ENCODE measurements at regions not wholly inside any gene's neighbourhood (a gene's known extent, or its start where the extent isn't known, plus 50 kb on each side); places are given as distances from the start of the nearest gene placed in this dataset.

DNA sequence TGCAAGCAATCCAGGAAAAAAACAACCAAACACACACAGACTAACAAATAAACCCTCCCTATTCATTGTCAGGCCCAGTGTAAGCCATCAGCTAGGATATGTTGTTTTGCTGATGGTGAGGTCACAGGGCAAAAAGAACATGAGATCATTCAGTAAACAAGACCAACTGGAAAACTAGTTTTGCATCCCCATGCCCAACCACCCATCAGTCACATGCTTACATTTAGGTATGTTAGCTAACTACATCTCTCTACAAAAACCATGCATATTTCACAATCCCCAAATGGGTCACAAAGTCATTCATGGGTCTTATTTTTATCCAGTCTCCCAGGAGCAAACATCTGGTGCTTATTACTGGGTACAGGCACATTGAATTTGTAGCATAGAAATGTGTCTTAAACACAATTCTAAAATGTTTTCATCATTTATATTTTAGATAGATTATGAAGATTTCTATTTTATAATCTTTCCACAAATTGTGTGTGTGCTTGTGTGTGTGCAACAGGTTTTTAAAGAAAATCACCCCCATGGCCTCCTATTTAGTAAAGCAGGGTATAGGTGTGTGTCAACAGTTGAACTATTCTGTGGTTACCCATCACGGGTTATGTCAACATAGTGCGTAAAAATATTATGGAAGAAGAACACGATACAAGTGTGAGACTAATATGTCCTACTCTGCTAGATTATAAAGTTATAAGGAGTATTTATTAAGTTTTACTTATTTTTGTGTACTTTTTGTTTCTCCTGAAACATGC, 103.8 kb upstream of the AKR1E2 start:
- peaks cover 8% of the 10 kb centered on the region for H3K4me1 ChIP-seq (ENCODE audit: insufficient read depth, low read length)
- no peaks in the 10 kb centered on the region for H3K9me3 Mint-ChIP-seq (ENCODE audit: unreplicated experiment)
- peaks cover 17% of the 10 kb centered on the region for H3K4me1 Mint-ChIP-seq (ENCODE audit: low read depth, unreplicated experiment)
- H3K27ac ChIP-seq (ENCODE audit: low read depth, low read length) = no peak overlapping the region
- H3K27me3 Mint-ChIP-seq (ENCODE audit: low read depth, unreplicated experiment) = no peaks in the 10 kb centered on the region
- H3K9ac ChIP-seq (ENCODE audit: low read length) = no peak overlapping the region
- no peaks in the 10 kb centered on the region for H3K9me3 ChIP-seq (ENCODE audit: insufficient read depth, low read depth, low read length)
- H3K79me2 ChIP-seq (ENCODE audit: insufficient read depth, low read length) = no peaks in the 10 kb centered on the region
- H3K27me3 ChIP-seq (ENCODE audit: insufficient read depth, low read length) = no peaks in the 10 kb centered on the region
- H3K4me3 Mint-ChIP-seq (ENCODE audit: unreplicated experiment) = no peak overlapping the region
- H3K36me3 Mint-ChIP-seq (ENCODE audit: low read depth, unreplicated experiment) = no peaks in the 10 kb centered on the region
- H4K20me1 ChIP-seq (ENCODE audit: insufficient read depth, low read length) = no peaks in the 10 kb centered on the region
- H3K4me2 ChIP-seq (ENCODE audit: low read length) = no peak overlapping the region
- FAIRE-seq (peak; percentile 20), DNase-seq (ENCODE audit: low read depth) (no peak)
- TF ChIP-seq CTCF (IDR thresholded peaks at IDR 0.05; ENCODE audit: insufficient read depth, low read depth, low read length) (no peak), EZH2 (IDR thresholded peaks at IDR 0.05; ENCODE audit: insufficient read depth, low read length) (no peak)
- no peaks in the 10 kb centered on the region for H3K36me3 ChIP-seq (ENCODE audit: insufficient read depth, low read length)
- no peak overlapping the region for H3K4me3 ChIP-seq (ENCODE audit: insufficient read depth, low read depth, low read length)
- no peak overlapping the region for H3K27ac Mint-ChIP-seq (ENCODE audit: unreplicated experiment)
- no peak overlapping the region for H2AFZ ChIP-seq (ENCODE audit: low read depth, low read length)

DNA sequence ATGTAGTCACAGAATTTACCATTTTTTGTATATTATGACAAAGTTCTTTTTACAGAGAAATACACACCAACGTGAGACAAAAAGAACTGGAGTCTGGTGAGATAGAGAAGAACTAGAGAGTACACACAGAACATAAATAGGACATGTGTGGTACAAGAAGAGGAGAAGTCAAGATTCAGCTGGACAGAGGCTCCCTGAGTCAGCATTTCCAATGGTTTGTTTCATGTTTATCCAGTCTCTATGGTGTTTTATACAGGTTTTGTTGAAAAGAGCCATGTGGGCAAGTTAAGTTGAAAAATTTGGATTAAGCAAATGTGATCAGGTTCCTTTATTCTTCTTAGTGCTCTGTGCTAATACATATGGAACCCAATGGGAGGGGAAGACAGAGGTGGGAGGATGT, 105.5 kb upstream of the AKR1E2 start:
- FAIRE-seq = no peak
- H3K4me1 ChIP-seq (ENCODE audit: insufficient read depth, low read length) = peaks cover under 1% of the 10 kb centered on the region
- Mint-ChIP-seq H3K4me3 (ENCODE audit: unreplicated experiment) (no peak overlapping the region), H3K9me3 (ENCODE audit: unreplicated experiment) (no peaks in the 10 kb centered on the region), H3K36me3 (ENCODE audit: low read depth, unreplicated experiment) (no peaks in the 10 kb centered on the region), H3K27me3 (ENCODE audit: low read depth, unreplicated experiment) (no peaks in the 10 kb centered on the region), H3K4me1 (ENCODE audit: low read depth, unreplicated experiment) (peaks cover 11% of the 10 kb centered on the region), H3K27ac (ENCODE audit: unreplicated experiment) (peak overlapping the region; percentile 36)
- TF ChIP-seq CTCF (IDR thresholded peaks at IDR 0.05; ENCODE audit: insufficient read depth, low read depth, low read length) (no peak), EZH2 (IDR thresholded peaks at IDR 0.05; ENCODE audit: insufficient read depth, low read length) (no peak)
- H3K36me3 ChIP-seq (ENCODE audit: insufficient read depth, low read length) = no peaks in the 10 kb centered on the region
- no peak overlapping the region for H2AFZ ChIP-seq (ENCODE audit: low read depth, low read length)
- H3K79me2 ChIP-seq (ENCODE audit: insufficient read depth, low read length) = no peaks in the 10 kb centered on the region
- no peak overlapping the region for H3K4me2 ChIP-seq (ENCODE audit: low read length)
- no peaks in the 10 kb centered on the region for H4K20me1 ChIP-seq (ENCODE audit: insufficient read depth, low read length)
- no peak overlapping the region for H3K9ac ChIP-seq (ENCODE audit: low read length)
- H3K27me3 ChIP-seq (ENCODE audit: insufficient read depth, low read length) = no peaks in the 10 kb centered on the region
- H3K27ac ChIP-seq (ENCODE audit: low read depth, low read length) = no peak overlapping the region
- H3K9me3 ChIP-seq (ENCODE audit: insufficient read depth, low read depth, low read length) = no peaks in the 10 kb centered on the region
- no peak overlapping the region for H3K4me3 ChIP-seq (ENCODE audit: insufficient read depth, low read depth, low read length)
- no peak for DNase-seq (ENCODE audit: low read depth)

GRCh38 chr10:4719671-4720070, 106.3 kb upstream of the AKR1E2 start:
- Histone ChIP-seq H3K4me1 (ENCODE audit: insufficient read depth, low read length) (no peaks in the 10 kb centered on the region), H3K9me3 (ENCODE audit: insufficient read depth, low read depth, low read length) (no peaks in the 10 kb centered on the region), H3K27ac (ENCODE audit: low read depth, low read length) (no peak overlapping the region), H3K79me2 (ENCODE audit: insufficient read depth, low read length) (no peaks in the 10 kb centered on the region), H4K20me1 (ENCODE audit: insufficient read depth, low read length) (no peaks in the 10 kb centered on the region), H3K36me3 (ENCODE audit: insufficient read depth, low read length) (no peaks in the 10 kb centered on the region), H3K9ac (ENCODE audit: low read length) (no peak overlapping the region), H3K4me3 (ENCODE audit: insufficient read depth, low read depth, low read length) (no peak overlapping the region), H3K27me3 (ENCODE audit: insufficient read depth, low read length) (no peaks in the 10 kb centered on the region), H3K4me2 (ENCODE audit: low read length) (no peak overlapping the region), H2AFZ (ENCODE audit: low read depth, low read length) (no peak overlapping the region)
- Mint-ChIP-seq H3K36me3 (ENCODE audit: low read depth, unreplicated experiment) (no peaks in the 10 kb centered on the region), H3K27ac (ENCODE audit: unreplicated experiment) (no peak overlapping the region), H3K4me1 (ENCODE audit: low read depth, unreplicated experiment) (peaks cover 11% of the 10 kb centered on the region), H3K4me3 (ENCODE audit: unreplicated experiment) (no peak overlapping the region), H3K27me3 (ENCODE audit: low read depth, unreplicated experiment) (no peaks in the 10 kb centered on the region), H3K9me3 (ENCODE audit: unreplicated experiment) (no peaks in the 10 kb centered on the region)
- FAIRE-seq (no peak), DNase-seq (ENCODE audit: low read depth) (no peak)
- TF ChIP-seq EZH2 (IDR thresholded peaks at IDR 0.05; ENCODE audit: insufficient read depth, low read length) (no peak), CTCF (IDR thresholded peaks at IDR 0.05; ENCODE audit: insufficient read depth, low read depth, low read length) (no peak)
